Parathyroid adenoma (tissue), 2 donors: ENCODE measurements at regions not wholly inside any gene's neighbourhood (a gene's known extent, or its start where the extent isn't known, plus 50 kb on each side); places are given as distances from the start of the nearest gene placed in this dataset.

Source experiments
- H2AFZ ChIP-seq: fragments of 300-600 bp; sonication (generic); one replicate; pipeline ENCODE4 v1.7.0; 2017; ENCODE audit warnings: antibody characterized with exemption, mild to moderate bottlenecking
- H3K27ac ChIP-seq: fragments of 300-600 bp; sonication (generic); one replicate; pipeline ENCODE4 v1.7.0; 2017
- H3K27me3 ChIP-seq: fragments of 300-600 bp; sonication (generic); one replicate; pipeline ENCODE4 v1.7.0; 2017; ENCODE audit warnings: low read length; ENCODE audit not compliant: control insufficient read depth, insufficient read depth
- H3K36me3 ChIP-seq: fragments of 300-600 bp; sonication (generic); one replicate; pipeline ENCODE4 v1.7.0; 2017; ENCODE audit warnings: low read length; ENCODE audit not compliant: control insufficient read depth, insufficient read depth
- H3K4me1 ChIP-seq: fragments of 300-600 bp; sonication (generic); one replicate; pipeline ENCODE4 v1.7.0; 2017; ENCODE audit warnings: control low read depth
- H3K4me2 ChIP-seq: fragments of 300-600 bp; sonication (generic); one replicate; pipeline ENCODE4 v1.7.0; 2017; ENCODE audit warnings: low read length
- H3K4me3 ChIP-seq: fragments of 300-600 bp; sonication (generic); one replicate; pipeline ENCODE4 v1.7.0; 2017; ENCODE audit warnings: low read depth, low read length
- H3K79me2 ChIP-seq: fragments of 300-600 bp; sonication (generic); one replicate; pipeline ENCODE4 v1.7.0; 2017; ENCODE audit warnings: control low read depth
- H3K9ac ChIP-seq: fragments of 300-600 bp; sonication (generic); one replicate; pipeline ENCODE4 v1.7.0; 2017; ENCODE audit warnings: mild to moderate bottlenecking
- H3K9me3 ChIP-seq: fragments of 300-600 bp; sonication (generic); one replicate; pipeline ENCODE4 v1.7.0; 2017; ENCODE audit warnings: low read length; ENCODE audit not compliant: control insufficient read depth
- CTCF ChIP-seq: fragments of 300-600 bp; sonication (generic); IDR thresholded peaks from one replicate; pipeline ENCODE4 v1.7.0; 2017; ENCODE audit warnings: antibody characterized with exemption, mild to moderate bottlenecking
- donor health status: primary hyperparathyroidism.

GRCh38 chrX:13115146-13115855, 70.9 kb upstream of the FAM9C start:
- Histone ChIP-seq H3K4me3 (no peak overlapping the region), H3K4me2 (no peak overlapping the region), H3K9ac (no peak overlapping the region), H3K4me1 (no peaks in the 10 kb centered on the region), H3K36me3 (no peaks in the 10 kb centered on the region), H3K79me2 (no peaks in the 10 kb centered on the region), H2AFZ (no peak overlapping the region), H3K27me3 (no peaks in the 10 kb centered on the region), H3K9me3 (no peaks in the 10 kb centered on the region), H3K27ac (no peak overlapping the region)
- TF ChIP-seq CTCF = no peak

GRCh38 chrX:13112499-13112898, 68.1 kb upstream of the FAM9C start:
- no peaks in the 10 kb centered on the region for H3K4me1 ChIP-seq
- H3K9ac ChIP-seq = no peak overlapping the region
- no peak overlapping the region for H3K4me2 ChIP-seq
- H3K79me2 ChIP-seq = no peaks in the 10 kb centered on the region
- H3K4me3 ChIP-seq = no peak overlapping the region
- H2AFZ ChIP-seq = no peak overlapping the region
- H3K27me3 ChIP-seq = no peaks in the 10 kb centered on the region
- no peak overlapping the region for H3K27ac ChIP-seq
- no peak for TF ChIP-seq CTCF
- no peaks in the 10 kb centered on the region for H3K36me3 ChIP-seq
- H3K9me3 ChIP-seq = no peaks in the 10 kb centered on the region

GRCh38 chrX:13110433-13111324, 66.3 kb upstream of the FAM9C start:
- Histone ChIP-seq H3K27me3 (no peaks in the 10 kb centered on the region), H3K79me2 (no peaks in the 10 kb centered on the region), H3K4me1 (no peaks in the 10 kb centered on the region), H2AFZ (no peak overlapping the region), H3K27ac (peak overlapping the region; percentile 33), H3K9me3 (no peaks in the 10 kb centered on the region), H3K9ac (no peak overlapping the region), H3K36me3 (no peaks in the 10 kb centered on the region), H3K4me2 (no peak overlapping the region), H3K4me3 (no peak overlapping the region)
- no peak for TF ChIP-seq CTCF

- H3K4me2 ChIP-seq = no peak overlapping the region
- H3K9me3 ChIP-seq = no peaks in the 10 kb centered on the region
- H3K36me3 ChIP-seq = no peaks in the 10 kb centered on the region
- no peak overlapping the region for H2AFZ ChIP-seq
- H3K27ac ChIP-seq = peak overlapping the region; percentile 33
- no peaks in the 10 kb centered on the region for H3K4me1 ChIP-seq
- H3K4me3 ChIP-seq = no peak overlapping the region
- no peaks in the 10 kb centered on the region for H3K79me2 ChIP-seq
- no peak for TF ChIP-seq CTCF
- H3K27me3 ChIP-seq = no peaks in the 10 kb centered on the region
- H3K9ac ChIP-seq = no peak overlapping the region
Observed at GRCh38 chrX:13109817-13110216, 65.4 kb upstream of the FAM9C start.
